Raji (cell line): ENCODE measurements at regions not wholly inside any gene's neighbourhood (a gene's known extent, or its start where the extent isn't known, plus 50 kb on each side); places are given as distances from the start of the nearest gene placed in this dataset.

Experiments used
- POLR2A ChIP-seq: IDR thresholded peaks from 2 replicates; pipeline ENCODE4 v1.6.1; 2011; ENCODE audit warnings: low read depth, low read length, control low read depth; ENCODE audit not compliant: insufficient read depth

- no peak for TF ChIP-seq POLR2A
These were observed 51.8 kb upstream of the RIPOR2 start for GRCh38 chr6:24987446-24988115.

DNA sequence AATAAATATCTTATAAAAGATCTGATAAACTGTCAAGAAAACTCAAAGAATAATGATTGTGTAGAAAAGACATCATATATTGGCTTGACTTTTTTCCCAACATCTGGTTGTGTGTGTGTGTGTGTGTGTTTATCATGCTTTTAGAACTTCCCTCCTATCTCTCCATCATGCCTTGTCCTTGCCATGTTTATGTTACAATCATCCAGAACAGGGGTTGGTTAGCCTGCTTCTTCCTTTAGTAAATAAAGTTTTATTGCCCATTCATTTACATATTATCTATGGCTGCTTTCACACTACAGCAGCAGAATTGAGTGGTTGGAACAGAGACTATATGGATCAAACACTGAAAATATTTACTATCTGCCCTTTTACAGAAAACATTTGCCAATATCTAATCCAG lies 52.8 kb upstream of the RIPOR2 start:
- TF ChIP-seq POLR2A, result no peak

DNA sequence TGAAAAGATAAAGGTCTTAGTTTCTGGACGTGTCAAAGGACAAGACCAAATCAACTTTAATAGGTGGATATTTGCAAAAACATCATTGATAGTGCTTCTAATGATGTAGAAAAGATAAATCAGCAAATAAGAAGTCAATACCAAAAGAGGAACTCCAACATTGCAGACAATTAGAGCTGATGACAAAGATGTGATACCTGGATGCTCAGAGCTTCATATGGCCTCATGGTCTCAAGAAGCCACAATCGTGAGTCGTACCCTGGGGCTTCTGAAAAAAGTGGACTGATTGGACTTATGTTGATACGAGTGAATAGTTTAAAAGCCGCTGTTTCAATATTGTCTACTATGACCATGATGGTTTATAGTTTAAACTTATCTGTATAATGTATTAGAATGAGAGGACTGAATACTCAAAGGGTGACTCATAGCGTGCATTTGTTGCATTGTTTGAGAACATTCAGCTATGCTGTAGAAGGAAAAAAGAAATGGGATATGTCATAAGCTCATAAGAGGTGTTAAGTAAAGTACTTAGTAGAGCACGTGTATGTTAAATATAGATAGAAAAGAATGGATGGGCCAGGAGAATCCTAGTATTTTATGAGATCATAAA lies 54.6 kb upstream of the RIPOR2 start:
- no peak for TF ChIP-seq POLR2A

GRCh38 chr6:24990944-24991809 lies 55.4 kb upstream of the RIPOR2 start:
- TF ChIP-seq POLR2A, result no peak

GRCh38 chr6:24991810-24992467 lies 56.2 kb upstream of the RIPOR2 start:
- TF ChIP-seq POLR2A, result no peak

GRCh38 chr6:24994812-24995211 lies 59.1 kb upstream of the RIPOR2 start:
- no peak for TF ChIP-seq POLR2A

DNA sequence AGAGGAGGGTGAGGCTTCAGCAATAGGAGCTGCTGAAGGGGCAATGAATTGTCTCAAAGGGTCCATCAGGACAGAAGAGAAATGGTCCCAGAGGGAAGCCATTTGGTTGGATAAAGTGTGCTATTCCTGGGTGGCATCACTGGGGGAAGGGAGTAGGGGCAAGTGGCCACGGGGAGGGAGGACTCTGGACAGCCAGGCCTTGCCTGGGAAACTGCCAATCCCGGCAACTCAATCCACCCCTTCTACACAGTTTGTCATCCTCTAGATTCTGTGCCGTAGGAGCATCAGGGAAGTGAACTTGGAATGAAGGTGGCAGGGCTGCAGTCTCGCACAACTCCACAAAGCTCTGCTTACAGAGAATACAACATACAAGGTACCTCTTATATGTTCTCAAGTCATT lies 59.5 kb upstream of the RIPOR2 start:
- no peak for TF ChIP-seq POLR2A

GRCh38 chr6:24996269-24996836 lies 60.6 kb upstream of the RIPOR2 start:
- no peak for TF ChIP-seq POLR2A

GRCh38 chr6:24997231-24997630 lies 61.5 kb upstream of the RIPOR2 start:
- TF ChIP-seq POLR2A, result no peak

- TF ChIP-seq POLR2A, result no peak
These were observed 62.1 kb upstream of the RIPOR2 start for GRCh38 chr6:24997905-24998304.

- TF ChIP-seq POLR2A, result no peak
These were observed 66.7 kb upstream of the RIPOR2 start for GRCh38 chr6:25002326-25003091.

GRCh38 chr6:25004357-25004756 lies 68.6 kb upstream of the RIPOR2 start:
- TF ChIP-seq POLR2A, result no peak

DNA sequence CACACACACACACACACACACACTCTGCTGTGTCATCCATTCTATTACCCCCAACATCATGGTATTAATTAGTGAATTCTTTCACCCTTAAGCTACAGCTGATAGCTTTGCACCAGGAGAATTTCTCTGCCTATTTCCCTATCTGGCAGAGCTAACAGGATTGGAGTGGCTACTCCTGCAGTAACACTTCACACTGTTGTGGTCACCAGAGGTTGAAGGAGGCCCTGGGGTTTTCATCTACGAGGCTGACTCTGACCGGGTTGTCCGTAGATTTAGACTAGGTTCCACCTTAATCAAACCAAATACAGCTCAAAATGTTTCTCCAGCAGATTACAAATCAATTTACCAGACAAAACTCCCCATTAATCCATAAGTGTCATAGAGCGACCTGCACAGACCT lies 69.2 kb upstream of the RIPOR2 start:
- TF ChIP-seq POLR2A, result no peak

GRCh38 chr6:25006075-25006474 lies 70.3 kb upstream of the RIPOR2 start:
- TF ChIP-seq POLR2A, result no peak
